H9 (cell line): ENCODE measurements at regions not wholly inside any gene's neighbourhood (a gene's known extent, or its start where the extent isn't known, plus 50 kb on each side); places are given as distances from the start of the nearest gene placed in this dataset.

ENCODE experiments used
- DNase-seq: peaks from one replicate; pipeline ENCODE4 v3.0.0-alpha.2; 2017
- H2AFZ ChIP-seq: one replicate; pipeline ENCODE4 v1.6.1; 2013; ENCODE audit warnings: mild to moderate bottlenecking, low read length, control low read depth, moderate library complexity
- H2AK5ac ChIP-seq: 2 replicates; pipeline ENCODE4 v1.6.1; 2013; ENCODE audit warnings: low read length, control low read depth, mixed read lengths; ENCODE audit not compliant: insufficient read length
- H2BK120ac ChIP-seq: one replicate; pipeline ENCODE4 v1.6.1; 2013; ENCODE audit warnings: low read depth, mild to moderate bottlenecking, low read length, control low read depth, inconsistent platforms; ENCODE audit not compliant: poor library complexity, severe bottlenecking
- H2BK12ac ChIP-seq: 2 replicates; pipeline ENCODE4 v1.6.1; 2013; ENCODE audit warnings: low read length, control low read depth, mixed read lengths, low read depth; ENCODE audit not compliant: insufficient read length
- H2BK15ac ChIP-seq: 2 replicates; pipeline ENCODE4 v1.6.1; 2013; ENCODE audit warnings: low read depth, low read length, control low read depth
- H2BK20ac ChIP-seq: one replicate; pipeline ENCODE4 v1.6.1; 2013; ENCODE audit warnings: low read depth, mild to moderate bottlenecking, low read length, control low read depth, inconsistent platforms; ENCODE audit not compliant: poor library complexity, severe bottlenecking
- H2BK5ac ChIP-seq: 2 replicates; pipeline ENCODE4 v1.6.1; 2013; ENCODE audit warnings: low read length, control low read depth, mixed read lengths; ENCODE audit not compliant: insufficient read length
- H3K14ac ChIP-seq: 2 replicates; pipeline ENCODE4 v1.6.1; 2013; ENCODE audit warnings: low read length, control low read depth; ENCODE audit not compliant: insufficient read depth
- H3K18ac ChIP-seq: 2 replicates; pipeline ENCODE4 v1.6.1; 2013; ENCODE audit warnings: low read depth, mild to moderate bottlenecking, mixed read lengths, low read length, control low read depth; ENCODE audit not compliant: insufficient read length
- H3K23ac ChIP-seq: 2 replicates; pipeline ENCODE4 v1.6.1; 2013; ENCODE audit warnings: low read length, control low read depth, mixed read lengths, low read depth; ENCODE audit not compliant: insufficient read length
- H3K23me2 ChIP-seq: 2 replicates; pipeline ENCODE4 v1.6.1; 2013; ENCODE audit warnings: low read depth, mild to moderate bottlenecking, mixed read lengths, low read length, control low read depth; ENCODE audit not compliant: insufficient read length, poor library complexity, severe bottlenecking
- H3K27ac ChIP-seq: 2 replicates; pipeline ENCODE4 v1.5.1; 2013; ENCODE audit warnings: low read length, control low read depth, mixed read lengths, low read depth; ENCODE audit not compliant: insufficient read length
- H3K27me3 ChIP-seq: 2 replicates; pipeline ENCODE4 v1.6.1; 2013; ENCODE audit warnings: low read length, control low read depth, inconsistent platforms; ENCODE audit not compliant: insufficient read depth
- H3K4ac ChIP-seq: 2 replicates; pipeline ENCODE4 v1.6.1; 2013; ENCODE audit warnings: low read depth, mild to moderate bottlenecking, control low read depth, inconsistent platforms, low read length, moderate library complexity
- H3K4me1 ChIP-seq: 2 replicates; pipeline ENCODE4 v1.6.1; 2013; ENCODE audit warnings: low read length, control low read depth, inconsistent platforms; ENCODE audit not compliant: insufficient read depth
- H3K4me2 ChIP-seq: 2 replicates; pipeline ENCODE4 v1.6.1; 2013; ENCODE audit warnings: low read length, control low read depth, mixed read lengths; ENCODE audit not compliant: insufficient read length, insufficient read depth
- H3K56ac ChIP-seq: 2 replicates; pipeline ENCODE4 v1.6.1; 2013; ENCODE audit warnings: low read depth, mild to moderate bottlenecking, mixed read lengths, low read length, control low read depth; ENCODE audit not compliant: insufficient read length
- H3K79me1 ChIP-seq: 2 replicates; pipeline ENCODE4 v1.6.1; 2013; ENCODE audit warnings: low read depth, mild to moderate bottlenecking, moderate library complexity, low read length, control low read depth, inconsistent platforms; ENCODE audit not compliant: insufficient read depth, poor library complexity, severe bottlenecking
- H3K79me2 ChIP-seq: 2 replicates; pipeline ENCODE4 v1.6.1; 2013; ENCODE audit warnings: low read length, control low read depth, inconsistent platforms; ENCODE audit not compliant: insufficient read depth
- H3K9ac ChIP-seq: 2 replicates; pipeline ENCODE4 v1.6.1; 2013; ENCODE audit warnings: low read length, control low read depth, mixed read lengths; ENCODE audit not compliant: insufficient read length; ENCODE audit errors: extremely low read depth
- H3K9me3 ChIP-seq: one replicate; pipeline ENCODE4 v1.6.1; 2013; ENCODE audit warnings: low read depth, low read length, inconsistent platforms; ENCODE audit not compliant: control insufficient read depth
- H3T11ph ChIP-seq: one replicate; pipeline ENCODE4 v1.6.1; 2013; ENCODE audit warnings: mild to moderate bottlenecking, low read length, control low read depth, inconsistent platforms
- H4K20me1 ChIP-seq: one replicate; pipeline ENCODE4 v1.6.1; 2013; ENCODE audit not compliant: control insufficient read depth, insufficient read length, insufficient read depth
- H4K5ac ChIP-seq: 2 replicates; pipeline ENCODE4 v1.6.1; 2013; ENCODE audit warnings: low read depth, mild to moderate bottlenecking, mixed read lengths, low read length, control low read depth; ENCODE audit not compliant: insufficient read length
- H4K8ac ChIP-seq: replicated peaks from 2 replicates; pipeline ENCODE4 v1.6.1; 2013; ENCODE audit warnings: low read length, control low read depth, mixed read lengths, low read depth; ENCODE audit not compliant: insufficient read length
- H4K91ac ChIP-seq: 2 replicates; pipeline ENCODE4 v1.6.1; 2013; ENCODE audit warnings: low read depth, mild to moderate bottlenecking, moderate library complexity, mixed read lengths, low read length, control low read depth; ENCODE audit not compliant: insufficient read length
- H3K27ac Mint-ChIP-seq, 3 experiments: 2 replicates in 2 of 3; 3 replicates in 1 of 3; pipeline ENCODE4 v1.8.0; 2020 to 2021; ENCODE audit warnings: mixed read lengths in 3 of 3, mild to moderate bottlenecking in 1 of 3, moderate library complexity in 1 of 3
- H3K27me3 Mint-ChIP-seq: 2 replicates; pipeline ENCODE4 v1.8.0; 2021; ENCODE audit warnings: low read depth, mild to moderate bottlenecking, moderate library complexity, mixed read lengths
- H3K36me3 Mint-ChIP-seq, 3 experiments: 2 replicates in 2 of 3; 3 replicates in 1 of 3; pipeline ENCODE4 v1.8.0; 2020 to 2021; ENCODE audit warnings: low read depth in 3 of 3, mixed read lengths in 3 of 3; ENCODE audit not compliant: insufficient read depth in 1 of 3
- H3K4me1 Mint-ChIP-seq, 2 experiments: 2 replicates each; pipeline ENCODE4 v1.8.0; 2020; ENCODE audit warnings: mixed read lengths in 2 of 2
- H3K4me3 Mint-ChIP-seq, 2 experiments: 2 replicates in 1 of 2; 3 replicates in 1 of 2; pipeline ENCODE4 v1.8.0; 2020 to 2021; ENCODE audit warnings: mild to moderate bottlenecking in 2 of 2, mixed read lengths in 2 of 2, moderate library complexity in 1 of 2
- H3K9me3 Mint-ChIP-seq, 2 experiments: 2 replicates in 1 of 2; 3 replicates in 1 of 2; pipeline ENCODE4 v1.8.0; 2020; ENCODE audit warnings: mild to moderate bottlenecking in 2 of 2, mixed read lengths in 2 of 2, moderate library complexity in 1 of 2
- CTCF ChIP-seq: fragments of 200-600 bp; sonication (generic); conservative IDR thresholded peaks from 3 replicates; pipeline ENCODE4 v1.8.0; 2021; ENCODE audit warnings: antibody characterized with exemption, mild to moderate bottlenecking
- WGBS: extraction: QIAGEN DNeasy Blood & Tissue Kit; methylation state at CpG from one replicate; pipeline ENCODE4 v1.1.7; 2013; ENCODE audit warnings: missing lambda C conversion rate, low lambda C conversion rate, mixed read lengths; ENCODE audit not compliant: insufficient read length; ENCODE audit errors: extremely low coverage; 5-methylcytosine and 5-hydroxymethylcytosine counted together

DNA sequence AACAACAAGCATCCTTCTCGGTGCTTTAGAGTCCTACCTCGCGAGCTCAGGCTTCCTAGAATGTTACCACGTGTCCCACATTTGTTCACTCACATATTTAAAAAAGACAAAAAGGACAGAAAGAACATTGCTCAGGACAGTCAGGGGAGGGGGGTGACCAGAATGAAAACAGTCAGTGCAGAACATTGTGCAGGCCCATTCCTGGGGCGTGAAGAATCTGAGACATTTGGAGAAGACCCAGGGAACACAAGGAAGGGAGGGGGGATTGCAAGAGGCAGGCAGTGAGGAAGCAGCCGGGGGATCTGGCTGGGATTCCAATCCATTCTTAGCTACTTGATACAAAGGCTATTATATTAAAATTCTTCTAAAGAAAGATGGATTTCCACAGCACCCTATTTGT, 270.4 kb upstream of the CITED2 start:
- Histone ChIP-seq H4K91ac (no peak overlapping the region), H4K5ac (no peak overlapping the region), H3K9me3 (no peaks in the 10 kb centered on the region), H2AFZ (no peak overlapping the region), H4K20me1 (no peaks in the 10 kb centered on the region), H3K23ac (no peak overlapping the region), H3T11ph (no peak overlapping the region), H3K18ac (no peak overlapping the region), H4K8ac (no peak overlapping the region), H2BK5ac (no peak overlapping the region), H3K79me2 (no peaks in the 10 kb centered on the region), H3K23me2 (no peaks in the 10 kb centered on the region), H3K27ac (no peak overlapping the region), H3K56ac (no peak overlapping the region), H2BK15ac (no peak overlapping the region), H3K27me3 (no peaks in the 10 kb centered on the region), H3K14ac (no peak overlapping the region), H2AK5ac (no peak overlapping the region), H2BK20ac (no peak overlapping the region), H2BK120ac (no peak overlapping the region), H3K4me2 (no peak overlapping the region), H3K4me1 (no peaks in the 10 kb centered on the region), H3K9ac (no peak overlapping the region), H2BK12ac (no peak overlapping the region), H3K79me1 (no peaks in the 10 kb centered on the region), H3K4ac (no peak overlapping the region)
- Mint-ChIP-seq H3K27me3 (no peaks in the 10 kb centered on the region), H3K9me3 (0 out of 5 replicates have a peak, but pooled peaks cover 0 to 2% of the 10 kb centered on the region in 2 experiments), H3K4me3 (no peak overlapping the region), H3K4me1 (peaks cover 10 to 16% of the 10 kb centered on the region in 2 experiments), H3K36me3 (peaks cover 0 to 5% (median 0%) of the 10 kb centered on the region in 3 experiments; a peak in 3 of 7 replicates), H3K27ac (no peak overlapping the region; a peak in 1 of 7 replicates)
- no CpG with 5 or more reads among the region's 6 CpGs for WGBS
- no peak for DNase-seq
- no peak for TF ChIP-seq CTCF
